ENCODE measurements at regions not wholly inside any gene's neighbourhood (a gene's known extent, or its start where the extent isn't known, plus 50 kb on each side); places are given as distances from the start of the nearest gene placed in this dataset.

GRCh38 chr6:150535151-150535804 is 64.4 kb upstream of the PLEKHG1 start:
- no peak for DNase-seq (ENCODE audit: low read depth)
- H3K4me3 ChIP-seq (ENCODE audit: low read depth, low read length), result no peak overlapping the region

- no peak for DNase-seq (ENCODE audit: low read depth)
- H3K4me3 ChIP-seq (ENCODE audit: low read depth, low read length), result no peak overlapping the region
Observed at GRCh38 chr6:150535818-150536220, 63.9 kb upstream of the PLEKHG1 start.

- H3K4me3 ChIP-seq (ENCODE audit: low read depth, low read length), result no peak overlapping the region
- DNase-seq (ENCODE audit: low read depth), result no peak
Observed at GRCh38 chr6:150536835-150537234, 62.9 kb upstream of the PLEKHG1 start.

GRCh38 chr6:150537491-150537890 is 62.2 kb upstream of the PLEKHG1 start:
- no peak overlapping the region for H3K4me3 ChIP-seq (ENCODE audit: low read depth, low read length)
- DNase-seq (ENCODE audit: low read depth), result no peak

- H3K4me3 ChIP-seq (ENCODE audit: low read depth, low read length), result no peak overlapping the region
- no peak for DNase-seq (ENCODE audit: low read depth)
Observed at GRCh38 chr6:150537893-150538292, 61.8 kb upstream of the PLEKHG1 start.

- H3K4me3 ChIP-seq (ENCODE audit: low read depth, low read length), result no peak overlapping the region
- no peak for DNase-seq (ENCODE audit: low read depth)
Observed at GRCh38 chr6:150539111-150539510, 60.6 kb upstream of the PLEKHG1 start.

GRCh38 chr6:150539568-150539967 is 60.1 kb upstream of the PLEKHG1 start:
- no peak for DNase-seq (ENCODE audit: low read depth)
- H3K4me3 ChIP-seq (ENCODE audit: low read depth, low read length), result no peak overlapping the region

GRCh38 chr6:150541576-150541975 is 58.1 kb upstream of the PLEKHG1 start:
- H3K4me3 ChIP-seq (ENCODE audit: low read depth, low read length), result no peak overlapping the region
- no peak for DNase-seq (ENCODE audit: low read depth)

- no peak for DNase-seq (ENCODE audit: low read depth)
- H3K4me3 ChIP-seq (ENCODE audit: low read depth, low read length), result no peak overlapping the region
Observed at GRCh38 chr6:150543178-150543577, 56.5 kb upstream of the PLEKHG1 start.

- H3K4me3 ChIP-seq (ENCODE audit: low read depth, low read length), result no peak overlapping the region
- DNase-seq (ENCODE audit: low read depth), result no peak
Observed at GRCh38 chr6:150544793-150545192, 54.9 kb upstream of the PLEKHG1 start.

GRCh38 chr6:150546457-150546856 is 53.2 kb upstream of the PLEKHG1 start:
- no peak overlapping the region for H3K4me3 ChIP-seq (ENCODE audit: low read depth, low read length)
- DNase-seq (ENCODE audit: low read depth), result no peak

GRCh38 chr6:150547502-150548222 is 52.0 kb upstream of the PLEKHG1 start:
- no peak for DNase-seq (ENCODE audit: low read depth)
- no peak overlapping the region for H3K4me3 ChIP-seq (ENCODE audit: low read depth, low read length)

- DNase-seq (ENCODE audit: low read depth), result no peak
- no peak overlapping the region for H3K4me3 ChIP-seq (ENCODE audit: low read depth, low read length)
Observed at GRCh38 chr6:150548330-150548729, 51.4 kb upstream of the PLEKHG1 start.

GRCh38 chr6:150549007-150549406 is 50.7 kb upstream of the PLEKHG1 start:
- no peak overlapping the region for H3K4me3 ChIP-seq (ENCODE audit: low read depth, low read length)
- no peak for DNase-seq (ENCODE audit: low read depth)

- DNase-seq (ENCODE audit: low read depth), result no peak
- no peak overlapping the region for H3K4me3 ChIP-seq (ENCODE audit: low read depth, low read length)
Observed at GRCh38 chr6:150549674-150550101, 50.0 kb upstream of the PLEKHG1 start.
